Keratinocyte (primary cell): ENCODE measurements at regions not wholly inside any gene's neighbourhood (a gene's known extent, or its start where the extent isn't known, plus 50 kb on each side); places are given as distances from the start of the nearest gene placed in this dataset.

Experiments used
- DNase-seq: peaks from one replicate; pipeline ENCODE4 v3.0.0-alpha.2; 2011; ENCODE audit warnings: low read depth, missing footprints, low spot score
- FAIRE-seq: peaks from 2 replicates; lab custom pipeline; 2011; peaks lifted over from hg19 to GRCh38; lab: Jason Lieb, UNC
- H2AFZ ChIP-seq: 2 replicates; pipeline ENCODE4 v1.6.0; 2012; ENCODE audit warnings: low read length, control low read depth, inconsistent platforms; ENCODE audit not compliant: control insufficient read depth
- H3K27ac ChIP-seq: 2 replicates; pipeline ENCODE4 v1.5.1; 2011; ENCODE audit warnings: low read length; ENCODE audit not compliant: control insufficient read depth, insufficient read depth
- H3K27me3 ChIP-seq: 3 replicates; pipeline ENCODE4 v1.6.0; 2011; ENCODE audit warnings: low read length; ENCODE audit not compliant: control insufficient read depth, insufficient read depth; ENCODE audit errors: extremely low read depth
- H3K36me3 ChIP-seq, 2 experiments: 2 replicates in 1 of 2; 3 replicates in 1 of 2; pipeline ENCODE4 v1.5.1; 2011; ENCODE audit warnings: low read length in 2 of 2, mild to moderate bottlenecking in 1 of 2; ENCODE audit not compliant: control insufficient read depth in 2 of 2, insufficient read depth in 2 of 2; ENCODE audit errors: extremely low read depth in 1 of 2
- H3K4me1 ChIP-seq: 3 replicates; pipeline ENCODE4 v1.5.1; 2011; ENCODE audit warnings: low read length; ENCODE audit not compliant: control insufficient read depth, insufficient read depth; ENCODE audit errors: extremely low read depth
- H3K4me2 ChIP-seq: 3 replicates; pipeline ENCODE4 v1.6.0; 2011; ENCODE audit warnings: low read depth, low read length; ENCODE audit not compliant: control insufficient read depth, insufficient read depth; ENCODE audit errors: extremely low read depth
- H3K4me3 ChIP-seq, 3 experiments: fragments of 200-600 bp in 1 of 3; sonication (generic) in 1 of 3; 2 replicates in 2 of 3; 3 replicates in 1 of 3; pipeline ENCODE4 v1.5.1; 2011 to 2016; ENCODE audit warnings: low read length in 3 of 3, mild to moderate bottlenecking in 3 of 3, control low read depth in 2 of 3, inconsistent platforms in 1 of 3, low read depth in 1 of 3, mixed read lengths in 1 of 3, mixed run types in 1 of 3, moderate library complexity in 1 of 3; ENCODE audit not compliant: control insufficient read depth in 2 of 3, insufficient read depth in 2 of 3; ENCODE audit errors: extremely low read depth in 1 of 3
- H3K79me2 ChIP-seq: 2 replicates; pipeline ENCODE4 v1.6.0; 2012; ENCODE audit warnings: low read length; ENCODE audit not compliant: control insufficient read depth, insufficient read depth
- H3K9ac ChIP-seq: 3 replicates; pipeline ENCODE4 v1.6.0; 2011; ENCODE audit warnings: low read length; ENCODE audit not compliant: control insufficient read depth, insufficient read depth; ENCODE audit errors: extremely low read depth
- H3K9me1 ChIP-seq: 3 replicates; pipeline ENCODE4 v1.6.0; 2011; ENCODE audit warnings: low read length; ENCODE audit not compliant: control insufficient read depth, insufficient read depth; ENCODE audit errors: extremely low read depth
- H3K9me3 ChIP-seq: 2 replicates; pipeline ENCODE4 v1.5.1; 2012; ENCODE audit warnings: low read depth, low read length; ENCODE audit not compliant: control insufficient read depth
- H4K20me1 ChIP-seq: 3 replicates; pipeline ENCODE4 v1.6.0; 2011; ENCODE audit warnings: low read length; ENCODE audit not compliant: control insufficient read depth, insufficient read depth; ENCODE audit errors: extremely low read depth
- EZH2 ChIP-seq: IDR thresholded peaks from one replicate; pipeline ENCODE4 v1.6.1; 2012; ENCODE audit warnings: inconsistent platforms, mild to moderate bottlenecking, low read length, moderate library complexity
- dilution Hi-C: fragments of 300-500 bp; cut with MboI; formaldehyde crosslinking; loops from one replicate; pipeline ENCODE4 v1.7.0; 2020; ENCODE audit warnings: low sequenced_read_pairs; ENCODE audit not compliant: extremely low pct_ligation_motif_present
- TF ChIP-seq, protein P1 (sequence below), 3 experiments: IDR thresholded peaks in 1 of 3; conservative IDR thresholded peaks in 1 of 3; optimal IDR thresholded peaks in 1 of 3; 2 replicates in 2 of 3; 3 replicates in 1 of 3; pipeline versions ENCODE3 to v1.5.1; 2011; ENCODE audit warnings: low read length in 3 of 3, mild to moderate bottlenecking in 3 of 3, moderate library complexity in 2 of 3, control low read depth in 1 of 3, inconsistent platforms in 1 of 3; ENCODE audit not compliant: insufficient read depth in 2 of 3; ENCODE audit errors: extremely low read depth in 1 of 3

DNA sequence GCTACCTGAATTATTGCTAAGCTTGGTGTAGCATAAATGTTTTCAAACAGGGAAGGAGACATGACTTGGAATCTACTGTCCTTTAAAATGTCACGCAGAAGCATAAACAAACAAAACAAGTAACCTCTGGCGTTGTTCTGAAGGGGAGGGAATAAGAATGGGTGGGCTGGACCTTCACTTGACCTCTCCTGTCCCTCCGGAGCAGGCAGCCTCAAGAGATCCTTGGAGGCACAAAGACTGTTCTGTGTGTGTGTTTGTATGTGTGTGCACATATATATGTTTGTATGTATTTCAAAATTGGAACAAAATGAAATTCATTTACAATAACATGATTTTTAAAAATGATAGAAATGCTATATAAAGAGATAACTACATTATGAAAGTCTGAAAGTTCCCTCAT, 91.3 kb upstream of the DCLK2 start:
- Histone ChIP-seq H3K4me2 (no peak overlapping the region), H3K4me3 (no peak overlapping the region), H3K9ac (no peak overlapping the region), H3K36me3 (no peaks in the 10 kb centered on the region), H3K9me1 (no peaks in the 10 kb centered on the region), H3K4me1 (no peaks in the 10 kb centered on the region), H3K27me3 (no peaks in the 10 kb centered on the region), H3K9me3 (no peaks in the 10 kb centered on the region), H4K20me1 (no peaks in the 10 kb centered on the region), H3K27ac (no peak overlapping the region), H2AFZ (no peak overlapping the region), H3K79me2 (no peaks in the 10 kb centered on the region)
- dilution Hi-C loops: no loop called here
- TF ChIP-seq, protein P1, sequence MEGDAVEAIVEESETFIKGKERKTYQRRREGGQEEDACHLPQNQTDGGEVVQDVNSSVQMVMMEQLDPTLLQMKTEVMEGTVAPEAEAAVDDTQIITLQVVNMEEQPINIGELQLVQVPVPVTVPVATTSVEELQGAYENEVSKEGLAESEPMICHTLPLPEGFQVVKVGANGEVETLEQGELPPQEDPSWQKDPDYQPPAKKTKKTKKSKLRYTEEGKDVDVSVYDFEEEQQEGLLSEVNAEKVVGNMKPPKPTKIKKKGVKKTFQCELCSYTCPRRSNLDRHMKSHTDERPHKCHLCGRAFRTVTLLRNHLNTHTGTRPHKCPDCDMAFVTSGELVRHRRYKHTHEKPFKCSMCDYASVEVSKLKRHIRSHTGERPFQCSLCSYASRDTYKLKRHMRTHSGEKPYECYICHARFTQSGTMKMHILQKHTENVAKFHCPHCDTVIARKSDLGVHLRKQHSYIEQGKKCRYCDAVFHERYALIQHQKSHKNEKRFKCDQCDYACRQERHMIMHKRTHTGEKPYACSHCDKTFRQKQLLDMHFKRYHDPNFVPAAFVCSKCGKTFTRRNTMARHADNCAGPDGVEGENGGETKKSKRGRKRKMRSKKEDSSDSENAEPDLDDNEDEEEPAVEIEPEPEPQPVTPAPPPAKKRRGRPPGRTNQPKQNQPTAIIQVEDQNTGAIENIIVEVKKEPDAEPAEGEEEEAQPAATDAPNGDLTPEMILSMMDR (optimal IDR thresholded peaks at IDR 0.05 in 1 of 3, IDR thresholded peaks at IDR 0.05 in 1 of 3, conservative IDR thresholded peaks at IDR 0.05 in 1 of 3; ENCODE audit: extremely low read depth in 1 of 3, insufficient read depth in 2 of 3, low read length in 3 of 3): no peak
- TF ChIP-seq EZH2: no peak
- DNase-seq (no peak), FAIRE-seq (no peak)

DNA sequence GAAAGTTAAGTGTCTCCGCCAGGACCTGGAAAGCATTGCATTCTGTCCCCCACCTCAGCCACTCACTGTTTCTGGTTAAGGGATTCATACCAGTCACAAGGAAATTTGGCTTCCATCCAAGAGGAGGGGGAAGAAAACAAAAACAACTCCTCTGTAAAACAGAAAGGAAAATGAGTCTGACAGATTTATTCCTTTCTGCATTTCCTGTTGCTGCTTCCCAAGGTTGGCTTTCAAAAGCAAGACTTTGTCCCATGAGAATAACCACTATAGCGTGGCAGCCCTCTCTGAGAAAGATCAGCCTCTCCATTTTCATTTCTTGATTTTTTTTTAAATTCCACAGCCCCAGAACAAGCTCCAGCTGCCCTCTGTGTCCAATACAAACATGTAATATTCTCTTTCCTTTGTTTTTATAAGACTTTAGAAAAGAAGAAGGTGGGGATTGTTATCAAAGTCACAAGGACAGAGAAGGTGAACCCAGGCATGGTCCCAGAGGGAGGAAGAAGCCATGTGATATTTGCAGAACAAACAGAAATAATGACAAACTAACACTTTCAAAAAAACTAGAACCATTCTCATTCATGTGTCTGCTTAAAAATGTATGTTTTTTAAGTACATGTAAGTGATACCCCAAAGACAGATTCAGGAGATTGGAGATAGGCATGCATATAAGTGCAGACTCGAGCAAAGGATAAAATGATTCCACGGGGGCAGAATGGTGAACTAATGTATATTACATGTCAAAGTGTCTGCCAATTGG, 90.7 kb upstream of the DCLK2 start:
- Histone ChIP-seq H3K36me3 (no peaks in the 10 kb centered on the region), H2AFZ (no peak overlapping the region), H3K79me2 (no peaks in the 10 kb centered on the region), H3K4me1 (no peaks in the 10 kb centered on the region), H3K27ac (no peak overlapping the region), H3K9ac (no peak overlapping the region), H3K27me3 (no peaks in the 10 kb centered on the region), H4K20me1 (no peaks in the 10 kb centered on the region), H3K9me3 (no peaks in the 10 kb centered on the region), H3K9me1 (no peaks in the 10 kb centered on the region), H3K4me2 (no peak overlapping the region), H3K4me3 (no peak overlapping the region)
- no peak for DNase-seq
- no peak for TF ChIP-seq EZH2
- TF ChIP-seq, protein P1 (optimal IDR thresholded peaks at IDR 0.05 in 1 of 3, IDR thresholded peaks at IDR 0.05 in 1 of 3, conservative IDR thresholded peaks at IDR 0.05 in 1 of 3; ENCODE audit: extremely low read depth in 1 of 3, insufficient read depth in 2 of 3, low read length in 3 of 3): no peak
- dilution Hi-C loops: no loop called here
- no peak for FAIRE-seq
